Adrenal gland (tissue), 9 donors: ENCODE measurements at regions not wholly inside any gene's neighbourhood (a gene's known extent, or its start where the extent isn't known, plus 50 kb on each side); places are given as distances from the start of the nearest gene placed in this dataset.

ENCODE experiments used
- DNase-seq, 7 donors: peaks; one replicate each; pipeline ENCODE4 v3.0.0-alpha.2; 2019 to 2020
- H3K27ac ChIP-seq, 5 donors: fragments of 200-600 bp; sonication (generic) in 4 of 5; 1 replicate in 3 of 5; 2 replicates in 2 of 5; pipeline versions ENCODE4 v1.5.1 to v1.8.0; 2016 to 2020; ENCODE audit warnings: mild to moderate bottlenecking in 1 of 5
- H3K27me3 ChIP-seq: fragments of 200-600 bp; 2 replicates; pipeline ENCODE4 v1.8.0; 2021
- H3K36me3 ChIP-seq, 2 donors: fragments of 200-600 bp; replicated peaks in 1 of 2; 1 replicate in 1 of 2; 2 replicates in 1 of 2; pipeline versions ENCODE4 v1.5.1 to v1.8.0; 2018 to 2022
- H3K4me1 ChIP-seq, 2 donors: fragments of 200-600 bp; replicated peaks in 1 of 2; 1 replicate in 1 of 2; 2 replicates in 1 of 2; pipeline versions ENCODE4 v1.5.1 to v1.8.0; 2018 to 2021
- H3K4me3 ChIP-seq, 4 donors: fragments of 200-600 bp; sonication (generic) in 3 of 4; one replicate each; pipeline ENCODE4 v1.5.1; 2016 to 2018
- H3K9me3 ChIP-seq, 3 donors: fragments of 200-600 bp; sonication (generic) in 1 of 3; replicated peaks in 1 of 3; 1 replicate in 2 of 3; 2 replicates in 1 of 3; pipeline versions ENCODE4 v1.5.1 to v1.8.0; 2016 to 2021
- POLR2A ChIP-seq, 2 donors: fragments of 450-650 bp; IDR thresholded peaks; one replicate each; pipeline ENCODE4 v1.6.1; 2017; ENCODE audit warnings: antibody characterized with exemption in 2 of 2, mild to moderate bottlenecking in 2 of 2, moderate library complexity in 1 of 2
- WGBS, 4 donors: extraction: QIAGEN DNeasy Blood & Tissue Kit in 2 of 4; methylation state at CpG; one replicate each; pipeline versions ENCODE4 v1.1.5 to v1.1.7; 2013 to 2017; 5-methylcytosine and 5-hydroxymethylcytosine counted together
- intact Hi-C, 2 donors: fragments of 100-400 bp; cut with DNase I; formaldehyde crosslinking; loops; one replicate each; pipeline versions ENCODE4 v1.14.1 to v1.15.0; 2022 to 2023
- TF ChIP-seq, protein P1 (sequence below), 6 experiments: fragments of 450-650 bp in 4 of 6; fragments of 200-600 bp in 2 of 6; sonication (generic) in 1 of 6; IDR thresholded peaks; 1 replicate in 5 of 6; 2 replicates in 1 of 6; pipeline versions ENCODE4 v1.5.1 to v1.8.0; 2016 to 2021; ENCODE audit warnings: antibody characterized with exemption in 6 of 6, mild to moderate bottlenecking in 2 of 6, moderate library complexity in 1 of 6
- donor health status: healthy with polysubstance abuse.
- donor health status: Bipolar disorder and iron deficiency.
- donor health status: DM: yes; HTN: yes; CAD: no.
- donor health status: DM: no; HTN: no; CAD: no.
- donor health status: DM: no; HTN: no; CAD: no.

DNA sequence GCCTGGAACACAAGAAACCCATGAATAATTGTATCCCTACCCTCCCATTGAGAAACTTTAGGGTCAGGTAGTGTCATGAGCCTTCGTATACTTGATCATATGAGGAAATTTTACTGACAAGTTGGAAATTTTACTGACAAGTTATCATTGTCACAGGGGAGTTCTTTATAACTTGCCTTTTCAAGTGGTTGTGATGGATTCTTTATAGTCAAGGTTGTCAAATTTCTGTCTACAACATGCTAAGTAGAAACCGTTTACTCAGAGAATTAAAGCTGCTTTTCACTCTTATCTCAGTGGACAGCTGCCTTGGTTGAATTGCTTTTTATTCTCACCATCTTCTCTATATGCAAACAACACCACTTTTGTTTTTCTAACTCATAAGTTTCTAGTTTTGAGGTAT is 1286.4 kb downstream of the EPHA7 start:
- no peak for DNase-seq
- Histone ChIP-seq H3K27me3 (no peaks in the 10 kb centered on the region), H3K4me3 (no peak overlapping the region), H3K4me1 (no peaks in the 10 kb centered on the region), H3K36me3 (no peaks in the 10 kb centered on the region), H3K9me3 (no peaks in the 10 kb centered on the region), H3K27ac (no peak overlapping the region)
- WGBS, 4 donors: 63 to 69% (median 65%) methylated on average over 2 of the region's 2 CpGs
- intact Hi-C loops: no loop called here
- no peak for TF ChIP-seq POLR2A (IDR thresholded peaks at IDR 0.05)
- TF ChIP-seq, protein P1, sequence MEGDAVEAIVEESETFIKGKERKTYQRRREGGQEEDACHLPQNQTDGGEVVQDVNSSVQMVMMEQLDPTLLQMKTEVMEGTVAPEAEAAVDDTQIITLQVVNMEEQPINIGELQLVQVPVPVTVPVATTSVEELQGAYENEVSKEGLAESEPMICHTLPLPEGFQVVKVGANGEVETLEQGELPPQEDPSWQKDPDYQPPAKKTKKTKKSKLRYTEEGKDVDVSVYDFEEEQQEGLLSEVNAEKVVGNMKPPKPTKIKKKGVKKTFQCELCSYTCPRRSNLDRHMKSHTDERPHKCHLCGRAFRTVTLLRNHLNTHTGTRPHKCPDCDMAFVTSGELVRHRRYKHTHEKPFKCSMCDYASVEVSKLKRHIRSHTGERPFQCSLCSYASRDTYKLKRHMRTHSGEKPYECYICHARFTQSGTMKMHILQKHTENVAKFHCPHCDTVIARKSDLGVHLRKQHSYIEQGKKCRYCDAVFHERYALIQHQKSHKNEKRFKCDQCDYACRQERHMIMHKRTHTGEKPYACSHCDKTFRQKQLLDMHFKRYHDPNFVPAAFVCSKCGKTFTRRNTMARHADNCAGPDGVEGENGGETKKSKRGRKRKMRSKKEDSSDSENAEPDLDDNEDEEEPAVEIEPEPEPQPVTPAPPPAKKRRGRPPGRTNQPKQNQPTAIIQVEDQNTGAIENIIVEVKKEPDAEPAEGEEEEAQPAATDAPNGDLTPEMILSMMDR (IDR thresholded peaks at IDR 0.05): no peak

GRCh38 chr6:92132457-92132856 is 1286.9 kb downstream of the EPHA7 start:
- no peaks in the 10 kb centered on the region for H3K27me3 ChIP-seq
- no peaks in the 10 kb centered on the region for H3K36me3 ChIP-seq
- TF ChIP-seq POLR2A (IDR thresholded peaks at IDR 0.05): no peak
- TF ChIP-seq, protein P1 (IDR thresholded peaks at IDR 0.05): no peak
- H3K9me3 ChIP-seq: no peaks in the 10 kb centered on the region
- H3K4me1 ChIP-seq: no peaks in the 10 kb centered on the region
- no peak for DNase-seq
- 66 to 86% (median 72%) methylated on average over 4 of the region's 4 CpGs for WGBS, 4 donors
- intact Hi-C loops: no loop called here
- no peak overlapping the region for H3K27ac ChIP-seq
- no peak overlapping the region for H3K4me3 ChIP-seq

GRCh38 chr6:92130944-92131343 is 1288.4 kb downstream of the EPHA7 start:
- no peak for TF ChIP-seq POLR2A (IDR thresholded peaks at IDR 0.05)
- TF ChIP-seq, protein P1 (IDR thresholded peaks at IDR 0.05): no peak
- intact Hi-C loops: no loop called here
- Histone ChIP-seq H3K4me3 (no peak overlapping the region), H3K36me3 (no peaks in the 10 kb centered on the region), H3K9me3 (no peaks in the 10 kb centered on the region), H3K4me1 (no peaks in the 10 kb centered on the region), H3K27ac (no peak overlapping the region), H3K27me3 (no peaks in the 10 kb centered on the region)
- 56 to 68% (median 63%) methylated on average over 2 of the region's 2 CpGs for WGBS, 4 donors
- no peak for DNase-seq

GRCh38 chr6:92126983-92127382 is 1292.4 kb downstream of the EPHA7 start:
- intact Hi-C loops: no loop called here
- WGBS, 4 donors: 79 to 84% (median 80%) methylated on average over 5 to 6 of the region's 6 CpGs
- Histone ChIP-seq H3K4me1 (no peaks in the 10 kb centered on the region), H3K9me3 (no peaks in the 10 kb centered on the region), H3K27ac (no peak overlapping the region), H3K4me3 (no peak overlapping the region), H3K27me3 (no peaks in the 10 kb centered on the region), H3K36me3 (no peaks in the 10 kb centered on the region)
- DNase-seq: no peak
- TF ChIP-seq, protein P1 (IDR thresholded peaks at IDR 0.05): no peak
- TF ChIP-seq POLR2A (IDR thresholded peaks at IDR 0.05): no peak
